ENCODE measurements at regions not wholly inside any gene's neighbourhood (a gene's known extent, or its start where the extent isn't known, plus 50 kb on each side); places are given as distances from the start of the nearest gene placed in this dataset.

GRCh38 chr6:126091466-126091865, 105.1 kb downstream of the TRMT11 start:
- no peak for DNase-seq (ENCODE audit: low read depth in 3 of 3, low spot score in 2 of 3)

GRCh38 chr6:126093108-126093507, 106.8 kb downstream of the TRMT11 start:
- DNase-seq (ENCODE audit: low read depth in 3 of 3, low spot score in 2 of 3), result no peak

GRCh38 chr6:126094411-126094810, 108.1 kb downstream of the TRMT11 start:
- no peak for DNase-seq (ENCODE audit: low read depth in 3 of 3, low spot score in 2 of 3)

DNA sequence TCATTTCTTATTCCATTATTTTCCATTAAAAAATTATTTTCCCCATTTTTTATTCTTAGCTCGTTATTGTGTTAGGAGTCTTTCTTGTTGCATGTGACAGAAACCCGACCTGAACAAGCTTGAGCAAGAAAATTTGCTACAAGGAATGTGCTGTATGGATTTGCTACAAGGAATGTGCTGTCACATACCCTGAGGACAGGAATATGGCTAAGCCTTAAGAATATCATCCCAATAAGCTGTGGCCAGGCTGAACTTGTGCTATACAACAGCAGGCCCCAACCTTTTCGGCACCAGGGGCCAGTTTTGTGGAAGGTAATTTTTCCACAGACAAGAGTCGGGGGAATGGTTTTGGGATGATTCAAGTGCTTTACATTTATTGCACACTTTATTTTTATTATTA, 114.0 kb downstream of the TRMT11 start:
- no peak for DNase-seq (ENCODE audit: low read depth in 3 of 3, low spot score in 2 of 3)

DNA sequence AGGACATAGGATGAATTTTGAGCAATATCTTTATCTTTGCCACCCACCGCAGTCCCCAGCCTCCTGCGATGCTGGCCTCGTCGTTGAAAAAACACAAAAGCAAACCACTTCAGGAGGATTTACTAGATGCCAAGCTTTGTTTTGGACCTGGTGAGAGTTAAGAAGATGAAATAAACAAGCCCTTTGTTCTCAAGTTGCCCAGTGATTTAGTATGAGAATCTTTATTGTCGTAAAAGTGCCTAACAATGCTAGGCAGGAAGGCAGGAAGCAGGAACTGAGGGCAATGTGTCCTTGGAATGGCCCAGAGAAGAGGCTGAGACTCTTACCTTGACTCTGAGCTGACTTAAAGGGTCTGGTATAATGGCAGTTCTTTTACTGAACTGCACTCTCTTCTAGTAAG, 116.0 kb downstream of the TRMT11 start:
- no peak for DNase-seq (ENCODE audit: low read depth in 3 of 3, low spot score in 2 of 3)

DNA sequence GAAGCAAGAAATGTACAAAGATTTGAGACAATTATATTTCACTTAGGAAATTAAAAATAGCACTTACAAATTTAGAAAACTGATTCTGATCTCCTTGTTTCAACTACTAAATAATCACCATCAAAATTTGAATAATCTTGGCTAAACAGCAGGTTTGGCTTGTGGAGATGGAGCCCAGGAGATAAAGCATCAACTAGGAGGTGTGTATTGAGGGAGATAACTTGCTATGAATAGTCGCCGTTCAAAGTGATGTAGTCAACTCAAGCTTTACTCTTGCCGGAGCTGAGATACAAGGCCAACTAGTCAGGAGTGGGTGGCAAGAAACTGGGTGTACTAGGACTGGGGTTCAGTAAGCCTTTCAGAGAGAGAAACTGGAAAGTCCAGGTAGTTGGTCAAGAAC, 117.7 kb downstream of the TRMT11 start:
- no peak for DNase-seq (ENCODE audit: low read depth in 3 of 3, low spot score in 2 of 3)

DNA sequence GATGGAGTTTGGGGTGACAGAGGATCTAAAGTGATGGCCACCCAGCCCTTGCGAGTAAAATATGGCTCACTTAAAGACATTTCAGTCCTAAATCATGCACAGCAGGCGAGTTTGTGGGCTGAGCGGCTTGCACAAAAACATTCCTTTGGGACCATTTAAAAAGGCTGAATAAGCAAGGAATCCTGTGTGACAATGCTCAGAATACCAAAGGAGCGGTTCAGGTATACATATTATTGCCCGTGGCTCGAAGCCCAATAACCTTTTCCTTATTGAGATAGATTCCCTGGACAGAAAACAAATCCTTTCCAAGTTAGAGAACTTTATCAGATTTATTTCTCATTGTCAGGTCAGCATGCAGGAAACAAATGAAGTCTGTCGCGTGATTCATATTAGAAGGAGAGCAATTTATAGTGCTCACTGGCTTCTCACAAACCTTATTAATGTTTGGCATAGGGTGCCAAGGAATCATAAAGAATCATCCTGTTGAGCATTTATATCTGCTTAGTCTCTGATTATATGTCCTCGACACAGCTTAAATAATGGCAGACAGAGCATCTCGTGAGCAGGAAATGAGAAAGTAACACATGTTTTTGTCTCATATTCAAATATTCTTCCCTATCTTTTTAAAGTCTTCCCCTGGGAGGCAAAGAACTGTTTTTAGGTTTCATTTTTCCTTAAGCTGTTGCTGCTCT, 121.3 kb downstream of the TRMT11 start:
- DNase-seq (ENCODE audit: low read depth in 3 of 3, low spot score in 2 of 3), result no peak

GRCh38 chr6:126110512-126111270, 124.4 kb downstream of the TRMT11 start:
- DNase-seq (ENCODE audit: low read depth in 3 of 3, low spot score in 2 of 3), result no peak

GRCh38 chr6:126111327-126111726, 125.0 kb downstream of the TRMT11 start:
- no peak for DNase-seq (ENCODE audit: low read depth in 3 of 3, low spot score in 2 of 3)

DNA sequence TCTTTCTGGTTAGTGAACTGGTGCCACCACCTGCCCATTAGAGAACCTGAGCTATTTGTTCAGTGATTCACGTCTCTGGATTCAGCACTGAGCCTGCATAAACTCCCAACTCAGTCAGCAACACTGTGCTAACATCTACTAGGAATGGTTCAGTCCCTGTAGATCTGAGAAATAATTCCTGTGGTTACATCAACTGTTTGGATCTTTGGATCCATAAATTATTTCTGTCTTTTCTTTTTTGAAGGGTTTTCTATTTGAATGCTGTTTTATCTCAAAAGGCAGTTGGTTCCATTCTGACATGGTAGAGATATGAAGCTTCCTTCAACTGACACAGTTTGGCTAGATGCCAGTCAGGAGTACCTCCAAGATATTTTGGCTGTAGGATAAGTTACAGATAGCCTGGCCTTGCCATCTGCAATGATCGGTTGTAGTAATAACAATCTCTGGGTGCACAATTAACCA, 125.9 kb downstream of the TRMT11 start:
- no peak for DNase-seq (ENCODE audit: low read depth in 3 of 3, low spot score in 2 of 3)

DNA sequence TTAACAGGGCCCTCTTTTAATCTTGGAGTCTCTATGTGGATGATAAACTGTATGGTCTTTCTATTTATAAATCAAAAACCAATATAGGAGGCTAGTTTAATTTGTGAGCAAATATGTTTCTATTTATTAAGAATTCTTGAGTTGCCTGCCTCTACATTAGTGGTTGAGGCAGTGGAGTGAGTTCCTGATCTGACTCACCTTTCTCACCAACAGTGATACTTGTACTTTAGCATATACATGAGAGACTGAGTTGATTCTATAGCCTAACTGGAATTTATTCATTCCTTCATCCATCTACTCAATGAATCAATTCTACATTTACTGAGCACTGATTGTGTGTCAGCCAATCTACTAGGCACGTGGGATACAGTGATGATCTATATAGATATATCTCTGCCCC, 126.9 kb downstream of the TRMT11 start:
- no peak for DNase-seq (ENCODE audit: low read depth in 3 of 3, low spot score in 2 of 3)

- no peak for DNase-seq (ENCODE audit: low read depth in 3 of 3, low spot score in 2 of 3)
These were observed 130.9 kb downstream of the TRMT11 start for GRCh38 chr6:126117251-126117650.

DNA sequence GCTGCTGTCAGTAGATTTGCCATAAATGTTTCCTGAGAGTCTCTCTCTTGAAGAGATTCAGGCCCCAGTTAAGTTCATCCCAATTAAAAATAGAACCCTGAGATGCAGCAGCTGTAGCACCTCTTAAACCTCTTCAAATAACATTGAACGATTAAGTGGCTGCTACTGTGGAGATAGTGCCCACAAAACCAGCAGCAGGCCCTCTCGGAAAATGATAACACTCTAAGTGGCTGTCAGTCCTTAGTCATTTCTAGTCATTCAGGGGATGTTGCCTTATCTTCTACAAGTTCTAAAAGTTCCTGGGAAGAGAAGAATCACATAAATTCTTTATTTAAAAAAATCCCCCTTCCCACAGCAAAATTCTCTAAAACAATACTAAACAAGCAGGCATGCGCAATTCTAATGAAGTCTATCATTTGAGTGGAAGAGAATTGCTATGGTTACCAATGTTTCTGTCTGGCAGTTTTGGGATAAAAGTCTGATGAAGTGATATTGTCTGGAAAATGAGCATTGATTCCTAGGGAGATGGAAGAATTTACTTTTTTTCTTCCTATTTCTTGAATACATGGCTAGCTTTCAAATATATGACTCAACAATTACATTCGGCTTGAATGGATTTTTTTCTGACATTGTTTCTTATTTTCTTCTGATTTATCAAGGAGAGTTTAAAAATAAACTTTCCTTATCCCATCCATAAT, 131.9 kb downstream of the TRMT11 start:
- DNase-seq (ENCODE audit: low read depth in 3 of 3, low spot score in 2 of 3), result no peak

DNA sequence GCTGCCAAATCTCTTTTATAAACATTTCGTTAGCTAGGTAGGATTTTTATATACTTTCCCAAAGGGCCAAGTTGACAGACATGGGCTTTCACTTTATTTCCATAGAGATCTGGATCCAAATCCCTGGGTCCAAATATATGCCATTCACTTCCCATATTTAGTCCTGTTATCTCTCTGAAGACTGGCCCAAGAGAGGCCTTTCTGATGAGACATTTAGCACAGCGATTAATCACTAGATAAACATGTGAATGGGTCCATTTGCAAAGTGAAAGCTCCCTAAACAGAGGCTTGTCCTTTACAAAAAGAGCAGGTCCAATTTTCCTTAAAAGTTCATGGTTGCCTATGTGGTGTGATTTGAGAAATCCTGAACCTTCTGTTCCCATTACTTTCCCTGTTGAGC, 132.6 kb downstream of the TRMT11 start:
- no peak for DNase-seq (ENCODE audit: low read depth in 3 of 3, low spot score in 2 of 3)

GRCh38 chr6:126123226-126123625, 136.9 kb downstream of the TRMT11 start:
- no peak for DNase-seq (ENCODE audit: low read depth in 3 of 3, low spot score in 2 of 3)

- no peak for DNase-seq (ENCODE audit: low read depth in 3 of 3, low spot score in 2 of 3)
These were observed 141.3 kb downstream of the TRMT11 start for GRCh38 chr6:126127659-126128058.

- DNase-seq (ENCODE audit: low read depth in 3 of 3, low spot score in 2 of 3), result no peak
These were observed 144.9 kb downstream of the TRMT11 start for GRCh38 chr6:126131246-126131645.

DNA sequence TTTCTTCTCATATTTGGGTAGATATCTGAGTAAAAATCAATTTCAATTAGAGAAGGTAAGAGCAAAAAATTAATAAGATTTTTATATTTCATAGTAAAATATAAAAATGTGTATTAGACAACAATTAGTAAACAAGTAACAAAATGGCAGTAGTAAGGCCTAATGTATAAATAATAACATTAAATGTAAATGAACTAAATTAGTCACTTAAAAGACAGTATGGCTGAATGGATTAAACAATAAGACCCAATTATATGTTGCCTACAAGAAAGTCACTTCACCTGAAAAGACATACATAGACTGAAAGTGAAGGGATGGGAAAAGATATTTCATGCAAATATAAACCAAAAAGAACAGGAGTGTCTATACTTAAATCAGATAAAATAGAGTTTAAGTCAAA, 147.6 kb downstream of the TRMT11 start:
- no peak for DNase-seq (ENCODE audit: low read depth in 3 of 3, low spot score in 2 of 3)

- DNase-seq (ENCODE audit: low read depth in 3 of 3, low spot score in 2 of 3), result no peak
These were observed 148.2 kb downstream of the TRMT11 start for GRCh38 chr6:126134491-126134890.

GRCh38 chr6:126140015-126140414, 153.7 kb downstream of the TRMT11 start:
- DNase-seq (ENCODE audit: low read depth in 3 of 3, low spot score in 2 of 3), result no peak

DNA sequence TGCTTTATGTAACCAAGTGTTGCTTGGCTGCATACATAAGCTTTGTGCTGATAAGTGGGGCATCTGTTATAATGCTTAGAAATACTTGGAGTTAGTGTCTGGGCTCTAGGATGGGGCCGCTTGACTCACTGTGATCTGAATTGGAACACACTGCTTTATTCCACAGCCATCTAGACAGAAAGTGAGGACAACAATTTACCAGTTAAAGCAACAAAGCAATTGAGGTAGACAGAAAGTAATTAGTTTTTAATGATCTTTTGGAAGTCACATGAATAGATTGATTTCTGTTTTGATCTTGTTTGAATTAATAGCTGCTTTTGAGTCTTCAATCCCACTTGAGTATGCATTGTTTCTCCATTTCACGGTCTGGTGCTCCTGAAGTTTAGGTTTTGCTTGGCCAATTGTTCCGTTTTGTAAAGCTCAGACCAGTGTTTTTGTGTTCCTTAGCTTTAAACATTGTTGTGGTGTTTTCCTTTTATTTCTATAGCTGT, 157.5 kb downstream of the TRMT11 start:
- DNase-seq (ENCODE audit: low read depth in 3 of 3, low spot score in 2 of 3), result no peak

DNA sequence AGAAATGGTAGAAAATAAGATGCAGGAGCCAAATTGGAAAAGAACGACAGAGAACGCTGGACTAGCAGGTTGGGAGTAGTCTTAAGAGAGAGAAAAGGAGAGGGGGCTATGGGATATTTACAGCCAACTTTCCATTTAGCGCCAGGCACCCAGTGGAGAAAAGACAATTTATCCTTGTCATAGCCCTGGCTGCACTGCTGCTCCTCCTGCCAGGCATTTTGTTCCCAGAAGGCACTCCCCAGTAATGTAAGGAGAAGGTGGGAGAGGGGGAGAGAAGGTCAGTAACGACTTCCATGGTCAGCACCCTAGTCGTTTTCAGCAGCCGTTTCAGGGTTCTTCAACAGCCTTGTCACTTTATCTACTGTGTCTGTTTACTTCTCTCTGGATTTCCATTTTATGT, 159.0 kb downstream of the TRMT11 start:
- no peak for DNase-seq (ENCODE audit: low read depth in 3 of 3, low spot score in 2 of 3)

All from right renal cortex interstitium (tissue), 3 donors.